Adrenal gland (tissue), 9 donors: ENCODE measurements at regions not wholly inside any gene's neighbourhood (a gene's known extent, or its start where the extent isn't known, plus 50 kb on each side); places are given as distances from the start of the nearest gene placed in this dataset.

Source experiments
- DNase-seq, 7 donors: peaks; one replicate each; pipeline ENCODE4 v3.0.0-alpha.2; 2019 to 2020
- H3K27ac ChIP-seq, 5 donors: fragments of 200-600 bp; sonication (generic) in 4 of 5; 1 replicate in 3 of 5; 2 replicates in 2 of 5; pipeline versions ENCODE4 v1.5.1 to v1.8.0; 2016 to 2020; ENCODE audit warnings: mild to moderate bottlenecking in 1 of 5
- H3K27me3 ChIP-seq: fragments of 200-600 bp; 2 replicates; pipeline ENCODE4 v1.8.0; 2021
- H3K36me3 ChIP-seq, 2 donors: fragments of 200-600 bp; replicated peaks in 1 of 2; 1 replicate in 1 of 2; 2 replicates in 1 of 2; pipeline versions ENCODE4 v1.5.1 to v1.8.0; 2018 to 2022
- H3K4me1 ChIP-seq, 2 donors: fragments of 200-600 bp; replicated peaks in 1 of 2; 1 replicate in 1 of 2; 2 replicates in 1 of 2; pipeline versions ENCODE4 v1.5.1 to v1.8.0; 2018 to 2021
- H3K4me3 ChIP-seq, 4 donors: fragments of 200-600 bp; sonication (generic) in 3 of 4; one replicate each; pipeline ENCODE4 v1.5.1; 2016 to 2018
- H3K9me3 ChIP-seq, 3 donors: fragments of 200-600 bp; sonication (generic) in 1 of 3; replicated peaks in 1 of 3; 1 replicate in 2 of 3; 2 replicates in 1 of 3; pipeline versions ENCODE4 v1.5.1 to v1.8.0; 2016 to 2021
- CTCF ChIP-seq, 6 experiments: fragments of 450-650 bp in 4 of 6; fragments of 200-600 bp in 2 of 6; sonication (generic) in 1 of 6; IDR thresholded peaks; 1 replicate in 5 of 6; 2 replicates in 1 of 6; pipeline versions ENCODE4 v1.5.1 to v1.8.0; 2016 to 2021; ENCODE audit warnings: antibody characterized with exemption in 6 of 6, mild to moderate bottlenecking in 2 of 6, moderate library complexity in 1 of 6
- POLR2A ChIP-seq, 2 donors: fragments of 450-650 bp; IDR thresholded peaks; one replicate each; pipeline ENCODE4 v1.6.1; 2017; ENCODE audit warnings: antibody characterized with exemption in 2 of 2, mild to moderate bottlenecking in 2 of 2, moderate library complexity in 1 of 2
- WGBS, 4 donors: extraction: QIAGEN DNeasy Blood & Tissue Kit in 2 of 4; methylation state at CpG; one replicate each; pipeline versions ENCODE4 v1.1.5 to v1.1.7; 2013 to 2017; 5-methylcytosine and 5-hydroxymethylcytosine counted together
- intact Hi-C, 2 donors: fragments of 100-400 bp; cut with DNase I; formaldehyde crosslinking; loops; one replicate each; pipeline versions ENCODE4 v1.14.1 to v1.15.0; 2022 to 2023
- donor health status: healthy with polysubstance abuse.
- donor health status: Bipolar disorder and iron deficiency.
- donor health status: DM: yes; HTN: yes; CAD: no.
- donor health status: DM: no; HTN: no; CAD: no.
- donor health status: DM: no; HTN: no; CAD: no.

GRCh38 chrX:122555925-122556324 is 628.2 kb upstream of the GRIA3 start:
- 57 to 100% (median 79%) methylated on average over 1 to 2 of the region's 2 CpGs; no CpG with 5 or more reads in 1 of the 4 donors for WGBS, 4 donors

GRCh38 chrX:122565952-122566351 is 618.1 kb upstream of the GRIA3 start:
- peak in 2 of 7 donors; percentile 1 to 33 for DNase-seq
- intact Hi-C loops = no loop called here
- 6 to 20% (median 16%) methylated on average over 1 of the region's 1 CpG for WGBS, 4 donors

More at GRCh38 chrX:122555925-122556324, 628.2 kb upstream of the GRIA3 start:
- no peak overlapping the region for H3K27ac ChIP-seq
- TF ChIP-seq POLR2A (IDR thresholded peaks at IDR 0.05) (no peak), CTCF (IDR thresholded peaks at IDR 0.05) (no peak)
- no peaks in the 10 kb centered on the region for H3K9me3 ChIP-seq
- intact Hi-C loops = no loop called here
- H3K4me1 ChIP-seq = no peaks in the 10 kb centered on the region
- no peak for DNase-seq
- no peaks in the 10 kb centered on the region for H3K36me3 ChIP-seq
- no peak overlapping the region for H3K4me3 ChIP-seq
- peaks cover 4% of the 10 kb centered on the region for H3K27me3 ChIP-seq

DNA sequence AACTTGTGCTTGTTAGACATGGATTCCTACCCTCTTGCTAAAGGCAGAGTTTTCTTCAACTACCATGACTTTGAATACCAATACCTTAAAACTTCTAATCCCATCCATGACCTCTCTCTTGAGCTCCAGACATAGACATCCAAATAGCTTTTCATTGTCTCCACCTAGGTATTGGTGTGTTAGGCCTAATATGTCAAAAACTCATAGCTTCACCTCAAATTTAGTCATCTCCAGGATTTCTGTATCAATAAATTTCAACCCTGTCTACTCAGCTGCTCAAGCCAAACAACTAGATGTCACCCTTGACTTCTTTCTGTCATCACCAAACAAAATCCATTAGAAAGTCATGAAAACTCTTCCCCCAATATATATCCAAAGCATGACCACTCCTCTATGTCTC is 617.7 kb upstream of the GRIA3 start:
- Histone ChIP-seq H3K27ac (no peak overlapping the region), H3K9me3 (no peaks in the 10 kb centered on the region), H3K4me3 (no peak overlapping the region), H3K36me3 (no peaks in the 10 kb centered on the region), H3K27me3 (no peaks in the 10 kb centered on the region), H3K4me1 (no peaks in the 10 kb centered on the region)
- DNase-seq = no peak
- TF ChIP-seq POLR2A (IDR thresholded peaks at IDR 0.05) (no peak), CTCF (IDR thresholded peaks at IDR 0.05) (no peak)
- intact Hi-C loops = no loop called here

More at GRCh38 chrX:122565952-122566351, 618.1 kb upstream of the GRIA3 start:
- Histone ChIP-seq H3K4me3 (no peak overlapping the region), H3K27ac (no peak overlapping the region), H3K36me3 (no peaks in the 10 kb centered on the region), H3K9me3 (no peaks in the 10 kb centered on the region), H3K4me1 (no peaks in the 10 kb centered on the region), H3K27me3 (no peaks in the 10 kb centered on the region)
- TF ChIP-seq POLR2A (IDR thresholded peaks at IDR 0.05) (no peak), CTCF (IDR thresholded peaks at IDR 0.05) (no peak)

- WGBS, 4 donors = 58 to 73% (median 70%) methylated on average over 3 of the region's 3 CpGs
- Histone ChIP-seq H3K9me3 (no peaks in the 10 kb centered on the region), H3K27me3 (no peaks in the 10 kb centered on the region), H3K36me3 (no peaks in the 10 kb centered on the region), H3K4me3 (no peak overlapping the region), H3K27ac (no peak overlapping the region), H3K4me1 (no peaks in the 10 kb centered on the region)
- TF ChIP-seq POLR2A (IDR thresholded peaks at IDR 0.05) (no peak), CTCF (IDR thresholded peaks at IDR 0.05) (no peak)
- DNase-seq = no peak
- intact Hi-C loops = no loop called here
Measured at GRCh38 chrX:122567911-122568310, 616.2 kb upstream of the GRIA3 start.
